COLO829 (cell line): ENCODE measurements at regions not wholly inside any gene's neighbourhood (a gene's known extent, or its start where the extent isn't known, plus 50 kb on each side); places are given as distances from the start of the nearest gene placed in this dataset.

Source experiments
- DNase-seq: peaks from one replicate; pipeline ENCODE4 v3.0.0; 2012; ENCODE audit warnings: low spot score

- DNase-seq = no peak
These were observed 458.9 kb downstream of the CNTN6 start for GRCh38 chr3:1551741-1552140.

GRCh38 chr3:1552831-1553230 lies 460.0 kb downstream of the CNTN6 start:
- DNase-seq = no peak

- no peak for DNase-seq
These were observed 468.6 kb downstream of the CNTN6 start for GRCh38 chr3:1561427-1561826.

- no peak for DNase-seq
These were observed 478.9 kb downstream of the CNTN6 start for GRCh38 chr3:1571736-1572135.

GRCh38 chr3:1576047-1576446 lies 483.2 kb downstream of the CNTN6 start:
- DNase-seq = no peak

- DNase-seq = no peak
These were observed 485.4 kb downstream of the CNTN6 start for GRCh38 chr3:1578124-1578806.

GRCh38 chr3:1583044-1583443 lies 490.2 kb downstream of the CNTN6 start:
- DNase-seq = no peak

- DNase-seq = no peak
These were observed 494.6 kb downstream of the CNTN6 start for GRCh38 chr3:1587426-1587825.

GRCh38 chr3:1591327-1592028 lies 498.7 kb downstream of the CNTN6 start:
- DNase-seq = no peak

GRCh38 chr3:1594940-1595339 lies 502.1 kb downstream of the CNTN6 start:
- DNase-seq = no peak

- no peak for DNase-seq
These were observed 498.5 kb upstream of the CNTN4 start for GRCh38 chr3:1600206-1600605.

GRCh38 chr3:1600700-1601418 lies 497.8 kb upstream of the CNTN4 start:
- no peak for DNase-seq

GRCh38 chr3:1609416-1609815 lies 489.2 kb upstream of the CNTN4 start:
- DNase-seq = no peak

- no peak for DNase-seq
These were observed 486.8 kb upstream of the CNTN4 start for GRCh38 chr3:1611824-1612223.

GRCh38 chr3:1613962-1614361 lies 484.7 kb upstream of the CNTN4 start:
- no peak for DNase-seq

GRCh38 chr3:1616744-1617143 lies 481.9 kb upstream of the CNTN4 start:
- DNase-seq = no peak

GRCh38 chr3:1623896-1624295 lies 474.8 kb upstream of the CNTN4 start:
- DNase-seq = peak; percentile 9

GRCh38 chr3:1632128-1632527 lies 466.5 kb upstream of the CNTN4 start:
- DNase-seq = no peak

- DNase-seq = no peak
These were observed 436.8 kb upstream of the CNTN4 start for GRCh38 chr3:1661839-1662238.

GRCh38 chr3:1664266-1664665 lies 434.4 kb upstream of the CNTN4 start:
- DNase-seq = no peak

- DNase-seq = no peak
These were observed 431.8 kb upstream of the CNTN4 start for GRCh38 chr3:1666865-1667264.

GRCh38 chr3:1677576-1678156 lies 421.0 kb upstream of the CNTN4 start:
- DNase-seq = peak; percentile 54

- no peak for DNase-seq
These were observed 406.2 kb upstream of the CNTN4 start for GRCh38 chr3:1692428-1692827.
